Upper lobe of left lung (tissue), 6 donors: ENCODE measurements at regions not wholly inside any gene's neighbourhood (a gene's known extent, or its start where the extent isn't known, plus 50 kb on each side); places are given as distances from the start of the nearest gene placed in this dataset.

ENCODE experiments used
- ATAC-seq, 2 donors: fragments of 200-7000 bp; cut with Tn5 transposase; one replicate each; pipeline ENCODE4 v1.9.1; 2022; ENCODE audit warnings: mild to moderate bottlenecking in 2 of 2, moderate library complexity in 2 of 2; ENCODE audit not compliant: low FRiP score in 2 of 2
- DNase-seq, 2 donors: peaks; one replicate each; pipeline ENCODE4 v3.0.0-alpha.2; 2019 to 2020
- H3K27ac ChIP-seq, 4 donors: fragments of 200-600 bp; sonication (generic); one replicate each; pipeline ENCODE4 v1.5.1; 2016 to 2019
- H3K27me3 ChIP-seq, 4 donors: fragments of 200-600 bp; sonication (generic); one replicate each; pipeline ENCODE4 v1.5.1; 2017 to 2019
- H3K36me3 ChIP-seq, 4 donors: fragments of 200-600 bp; sonication (generic); one replicate each; pipeline ENCODE4 v1.5.1; 2016 to 2019
- H3K4me1 ChIP-seq, 4 donors: fragments of 200-600 bp; sonication (generic); one replicate each; pipeline ENCODE4 v1.5.1; 2018 to 2019
- H3K4me3 ChIP-seq, 4 donors: fragments of 200-600 bp; sonication (generic); one replicate each; pipeline ENCODE4 v1.5.1; 2017 to 2019; ENCODE audit warnings: mild to moderate bottlenecking in 2 of 4, moderate library complexity in 1 of 4
- H3K9me3 ChIP-seq, 4 donors: fragments of 200-600 bp; sonication (generic); one replicate each; pipeline ENCODE4 v1.5.1; 2018 to 2019
- EP300 ChIP-seq, 4 donors: sonication (generic); formaldehyde crosslinking; IDR thresholded peaks; one replicate each; pipeline ENCODE4 v1.5.1; 2017; ENCODE audit warnings: antibody characterized with exemption in 4 of 4, control low read depth in 2 of 4
- POLR2A ChIP-seq, 4 donors: fragments of 450-650 bp; IDR thresholded peaks; one replicate each; pipeline ENCODE4 v1.5.1; 2016 to 2017; ENCODE audit warnings: antibody characterized with exemption in 4 of 4, mild to moderate bottlenecking in 2 of 4
- POLR2AphosphoS5 ChIP-seq, 2 donors: sonication (generic); formaldehyde crosslinking; IDR thresholded peaks; one replicate each; pipeline ENCODE4 v1.5.1; 2017; ENCODE audit warnings: antibody characterized with exemption in 2 of 2
- WGBS, 2 donors: methylation state at CpG; one replicate each; pipeline ENCODE4 v1.1.5; 2017 to 2018; 5-methylcytosine and 5-hydroxymethylcytosine counted together
- TF ChIP-seq, protein P1 (sequence below), 6 experiments: fragments of 450-650 bp in 4 of 6; fragments of 200-600 bp in 2 of 6; sonication (generic) in 2 of 6; IDR thresholded peaks; one replicate each; pipeline ENCODE4 v1.5.1; 2016 to 2019; ENCODE audit warnings: antibody characterized with exemption in 6 of 6
- donor health status: DM: no; HTN: no; CAD: no; lungs with moderate emphysema.
- donor health status: DM: no; HTN: yes; CAD: no; lungs with severe emphysema.

DNA sequence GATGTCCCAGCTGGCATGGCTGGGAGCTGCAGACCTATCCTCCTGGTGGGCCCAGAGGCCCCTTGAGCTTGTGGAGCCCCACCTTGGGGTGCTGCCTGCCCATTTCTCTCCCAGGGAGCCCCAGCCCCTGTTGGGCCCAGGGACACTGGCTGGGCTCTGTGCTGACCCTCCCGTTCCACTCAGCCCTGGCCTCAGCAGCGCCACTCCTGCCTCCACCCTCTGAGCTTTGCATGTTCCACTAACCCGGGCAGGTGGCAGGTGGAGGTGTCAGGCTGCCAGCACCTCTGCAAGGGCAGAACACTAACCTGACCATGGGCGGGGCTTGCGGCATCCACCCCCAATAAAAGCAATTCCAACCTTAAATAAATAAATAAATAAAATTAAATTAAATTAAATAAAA, 299.2 kb downstream of the LRIG3 start:
- H3K9me3 ChIP-seq, result peaks cover 0 to 5% (median 0%) of the 10 kb centered on the region in 4 donors
- no peak overlapping the region for H3K4me3 ChIP-seq
- no peaks in the 10 kb centered on the region for H3K27me3 ChIP-seq
- TF ChIP-seq POLR2A (IDR thresholded peaks at IDR 0.05) (no peak), EP300 (IDR thresholded peaks at IDR 0.05) (no peak), POLR2AphosphoS5 (IDR thresholded peaks at IDR 0.05) (no peak)
- TF ChIP-seq, protein P1, sequence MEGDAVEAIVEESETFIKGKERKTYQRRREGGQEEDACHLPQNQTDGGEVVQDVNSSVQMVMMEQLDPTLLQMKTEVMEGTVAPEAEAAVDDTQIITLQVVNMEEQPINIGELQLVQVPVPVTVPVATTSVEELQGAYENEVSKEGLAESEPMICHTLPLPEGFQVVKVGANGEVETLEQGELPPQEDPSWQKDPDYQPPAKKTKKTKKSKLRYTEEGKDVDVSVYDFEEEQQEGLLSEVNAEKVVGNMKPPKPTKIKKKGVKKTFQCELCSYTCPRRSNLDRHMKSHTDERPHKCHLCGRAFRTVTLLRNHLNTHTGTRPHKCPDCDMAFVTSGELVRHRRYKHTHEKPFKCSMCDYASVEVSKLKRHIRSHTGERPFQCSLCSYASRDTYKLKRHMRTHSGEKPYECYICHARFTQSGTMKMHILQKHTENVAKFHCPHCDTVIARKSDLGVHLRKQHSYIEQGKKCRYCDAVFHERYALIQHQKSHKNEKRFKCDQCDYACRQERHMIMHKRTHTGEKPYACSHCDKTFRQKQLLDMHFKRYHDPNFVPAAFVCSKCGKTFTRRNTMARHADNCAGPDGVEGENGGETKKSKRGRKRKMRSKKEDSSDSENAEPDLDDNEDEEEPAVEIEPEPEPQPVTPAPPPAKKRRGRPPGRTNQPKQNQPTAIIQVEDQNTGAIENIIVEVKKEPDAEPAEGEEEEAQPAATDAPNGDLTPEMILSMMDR (IDR thresholded peaks at IDR 0.05), result no peak
- no peaks in the 10 kb centered on the region for H3K36me3 ChIP-seq
- no peak overlapping the region for H3K27ac ChIP-seq
- ATAC-seq (peak in 1 of 2 donors; percentile 49), DNase-seq (peak in 1 of 2 donors; percentile 30)
- no peaks in the 10 kb centered on the region for H3K4me1 ChIP-seq
- 94% methylated on average over 5 of the region's 5 CpGs for WGBS, 2 donors

- Histone ChIP-seq H3K36me3 (no peaks in the 10 kb centered on the region), H3K9me3 (peaks cover 0 to 5% (median 0%) of the 10 kb centered on the region in 4 donors), H3K27me3 (no peaks in the 10 kb centered on the region), H3K4me1 (no peaks in the 10 kb centered on the region), H3K4me3 (no peak overlapping the region), H3K27ac (no peak overlapping the region)
- 73 to 77% methylated on average over 1 of the region's 1 CpG for WGBS, 2 donors
- TF ChIP-seq EP300 (IDR thresholded peaks at IDR 0.05) (no peak), POLR2AphosphoS5 (IDR thresholded peaks at IDR 0.05) (no peak), POLR2A (IDR thresholded peaks at IDR 0.05) (no peak)
- TF ChIP-seq, protein P1 (IDR thresholded peaks at IDR 0.05), result no peak
- DNase-seq (no peak), ATAC-seq (no peak)
These were observed 290.9 kb downstream of the LRIG3 start for GRCh38 chr12:58629376-58629775.

DNA sequence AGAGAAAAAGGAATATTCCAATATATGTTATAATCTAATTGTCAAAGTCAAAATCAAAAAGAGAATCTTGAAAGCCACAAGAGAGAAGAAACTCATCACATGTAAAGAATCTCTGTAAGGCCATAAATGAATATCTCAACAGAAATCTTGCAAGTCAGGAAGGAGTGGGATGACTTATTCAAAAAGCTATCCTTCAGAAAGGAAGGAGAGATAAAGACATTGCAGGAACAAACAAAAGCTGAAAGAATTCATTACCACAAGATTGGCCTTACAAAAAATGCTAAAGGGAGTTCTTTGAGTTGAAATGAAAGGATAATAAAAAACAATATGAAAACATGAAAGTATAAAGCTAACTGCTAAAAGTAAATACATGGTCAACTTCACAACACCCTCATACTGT, 286.8 kb downstream of the LRIG3 start:
- Histone ChIP-seq H3K27me3 (no peaks in the 10 kb centered on the region), H3K9me3 (no peaks in the 10 kb centered on the region), H3K36me3 (no peaks in the 10 kb centered on the region), H3K4me3 (no peak overlapping the region), H3K27ac (no peak overlapping the region), H3K4me1 (no peaks in the 10 kb centered on the region)
- no peak for TF ChIP-seq POLR2A (IDR thresholded peaks at IDR 0.05)
- no peak for TF ChIP-seq POLR2AphosphoS5 (IDR thresholded peaks at IDR 0.05)
- TF ChIP-seq, protein P1 (IDR thresholded peaks at IDR 0.05), result no peak
- TF ChIP-seq EP300 (IDR thresholded peaks at IDR 0.05), result no peak
- DNase-seq, result no peak
- no peak for ATAC-seq

GRCh38 chr12:58639318-58639934, 280.9 kb downstream of the LRIG3 start:
- no peak for ATAC-seq
- no peak overlapping the region for H3K27ac ChIP-seq

More at GRCh38 chr12:58639318-58639934, 280.9 kb downstream of the LRIG3 start:
- H3K4me3 ChIP-seq, result no peak overlapping the region
- H3K4me1 ChIP-seq, result no peaks in the 10 kb centered on the region
- no peak for DNase-seq
- no peaks in the 10 kb centered on the region for H3K27me3 ChIP-seq
- TF ChIP-seq POLR2AphosphoS5 (IDR thresholded peaks at IDR 0.05), result no peak
- TF ChIP-seq POLR2A (IDR thresholded peaks at IDR 0.05), result no peak
- TF ChIP-seq, protein P1 (IDR thresholded peaks at IDR 0.05), result no peak
- no peak for TF ChIP-seq EP300 (IDR thresholded peaks at IDR 0.05)
- H3K36me3 ChIP-seq, result no peaks in the 10 kb centered on the region
- 41% methylated on average over 4 of the region's 4 CpGs for WGBS, 2 donors
- no peaks in the 10 kb centered on the region for H3K9me3 ChIP-seq
